HCT116 (cell line): ENCODE measurements at regions not wholly inside any gene's neighbourhood (a gene's known extent, or its start where the extent isn't known, plus 50 kb on each side); places are given as distances from the start of the nearest gene placed in this dataset.

Source experiments
- ATAC-seq: fragments of 200-7000 bp; cut with Tn5 transposase; 2 replicates; pipeline ENCODE4 v1.9.1; 2020; ENCODE audit warnings: mild to moderate bottlenecking, moderate library complexity
- BruUV-seq: library from RNA; stranded (reverse); fragments of 400-500 nt; replicated peaks from 2 replicates; lab custom pipeline; 2021; lab: Mats Ljungman, UMichigan
- CTCF ChIA-PET: fragments of 300-600 bp; sonication (Branson Sonifier 250); formaldehyde crosslinking; loops from one replicate; lab custom pipeline; 2021; ENCODE audit warnings: antibody characterized with exemption; lab: Charles Lee
- POLR2A ChIA-PET: fragments of 300-600, 350-600 bp; sonication (Branson Sonifier 250); formaldehyde crosslinking; loops from one replicate; lab custom pipeline; 2021; ENCODE audit warnings: antibody characterized with exemption; lab: Charles Lee
- RAD21 ChIA-PET, 2 experiments: fragments of 300-600 bp; sonication (Branson Sonifier 250); formaldehyde crosslinking; loops; one replicate each; lab custom pipeline; 2023; ENCODE audit warnings: low total read pairs in 2 of 2; ENCODE audit not compliant: uncharacterized antibody in 2 of 2, unreplicated experiment in 2 of 2, low non-redundant PET in 1 of 2; lab: Charles Lee
- DNase-seq: peaks from one replicate; pipeline ENCODE4 v3.0.0-alpha.2; 2010; ENCODE audit warnings: low read depth, low spot score
- H2AFZ ChIP-seq: fragments of 200-600 bp; shearing (Covaris generic), sonication (generic); 2 replicates; pipeline ENCODE4 v1.6.1; 2017; ENCODE audit warnings: low read depth, mixed run types, mixed read lengths, antibody characterized with exemption, low read length; ENCODE audit not compliant: poor library complexity, severe bottlenecking
- H3K27ac ChIP-seq: 2 replicates; pipeline ENCODE4 v1.5.1; 2012; ENCODE audit warnings: low read depth, low read length
- H3K27me3 ChIP-seq: fragments of 200-600 bp; sonication (generic); 2 replicates; pipeline ENCODE4 v1.6.1; 2016; ENCODE audit warnings: mixed run types, low read length, mixed read lengths; ENCODE audit not compliant: insufficient read depth
- H3K36me3 ChIP-seq, 2 experiments: fragments of 200-500 bp in 1 of 2; fragments of 200-600 bp in 1 of 2; sonication (Bioruptor generic) in 1 of 2; sonication (generic) in 1 of 2; 2 replicates each; pipeline versions ENCODE4 v1.5.1 to v1.6.1; 2014 to 2016; ENCODE audit warnings: low read length in 2 of 2, inconsistent platforms in 1 of 2, mixed read lengths in 1 of 2, mixed run types in 1 of 2; ENCODE audit not compliant: insufficient read depth in 2 of 2, control insufficient read depth in 1 of 2
- H3K4me1 ChIP-seq, 2 experiments: fragments of 200-600 bp in 1 of 2; sonication (generic) in 1 of 2; 2 replicates each; pipeline versions ENCODE4 v1.5.1 to v1.6.1; 2012 to 2017; ENCODE audit warnings: low read length in 2 of 2, inconsistent platforms in 1 of 2, mild to moderate bottlenecking in 1 of 2, mixed read lengths in 1 of 2, mixed run types in 1 of 2, moderate library complexity in 1 of 2; ENCODE audit not compliant: insufficient read depth in 2 of 2, control insufficient read depth in 1 of 2
- H3K4me2 ChIP-seq: fragments of 200-600 bp; sonication (generic); 2 replicates; pipeline ENCODE4 v1.6.1; 2017; ENCODE audit warnings: mixed run types, low read length, mixed read lengths
- H3K4me3 ChIP-seq, 2 experiments: fragments of 200-600 bp in 1 of 2; sonication (generic) in 1 of 2; replicated peaks in 1 of 2; 2 replicates each; pipeline ENCODE4 v1.5.1; 2011 to 2016; ENCODE audit warnings: low read length in 2 of 2, control low read depth in 1 of 2, low read depth in 1 of 2, mild to moderate bottlenecking in 1 of 2, mixed read lengths in 1 of 2, mixed run types in 1 of 2
- H3K79me2 ChIP-seq: fragments of 200-600 bp; sonication (generic); 2 replicates; pipeline ENCODE4 v1.6.1; 2017; ENCODE audit warnings: mild to moderate bottlenecking, mixed run types, low read length, moderate library complexity, mixed read lengths; ENCODE audit not compliant: insufficient read depth
- H3K9ac ChIP-seq: fragments of 200-600 bp; sonication (generic); 2 replicates; pipeline ENCODE4 v1.6.1; 2016; ENCODE audit warnings: low read length, mixed read lengths
- H3K9me2 ChIP-seq: fragments of 200-600 bp; sonication (generic), shearing (Covaris generic); 2 replicates; pipeline ENCODE4 v1.6.1; 2017; ENCODE audit warnings: mixed run types, mild to moderate bottlenecking, moderate library complexity; ENCODE audit not compliant: insufficient read depth
- H3K9me3 ChIP-seq, 2 experiments: fragments of 200-500 bp in 1 of 2; fragments of 200-600 bp in 1 of 2; sonication (Bioruptor generic) in 1 of 2; sonication (generic) in 1 of 2; 2 replicates each; pipeline ENCODE4 v1.6.1; 2014 to 2017; ENCODE audit warnings: low read length in 2 of 2, mixed read lengths in 2 of 2, inconsistent platforms in 1 of 2, low read depth in 1 of 2, mild to moderate bottlenecking in 1 of 2, mixed run types in 1 of 2, moderate library complexity in 1 of 2; ENCODE audit not compliant: control insufficient read depth in 1 of 2, insufficient read depth in 1 of 2
- H4K20me1 ChIP-seq: fragments of 200-600 bp; sonication (generic), shearing (Covaris generic); 2 replicates; pipeline ENCODE4 v1.6.1; 2017; ENCODE audit warnings: mixed run types, mild to moderate bottlenecking, moderate library complexity; ENCODE audit not compliant: insufficient read depth
- ATF3 ChIP-seq: IDR thresholded peaks from 2 replicates; pipeline ENCODE4 v1.6.1; 2012
- EZH2phosphoT487 ChIP-seq: fragments of 200-600 bp; IDR thresholded peaks from 2 replicates; pipeline ENCODE4 v1.6.1; 2018; ENCODE audit warnings: antibody characterized with exemption, borderline replicate concordance
- JUND ChIP-seq: IDR thresholded peaks from 2 replicates; pipeline ENCODE4 v1.6.1; 2012
- ZBTB33 ChIP-seq: IDR thresholded peaks from 2 replicates; pipeline ENCODE4 v1.6.1; 2011; ENCODE audit warnings: mild to moderate bottlenecking, low read length, moderate library complexity; ENCODE audit not compliant: insufficient replicate concordance; ENCODE audit errors: extremely low read depth
- intact Hi-C: fragments of 100-400 bp; cut with micrococcal nuclease; formaldehyde crosslinking; loops from 2 replicates; pipeline ENCODE4 v1.10.0; 2022

- TF ChIP-seq ZBTB33 (no peak), ATF3 (no peak)
These were observed 64.7 kb upstream of the MTHFD1L start (continued) for GRCh38 chr6:150800674-150801314.

- Histone ChIP-seq H3K4me1 (peaks cover 1 to 2% of the 10 kb centered on the region in 2 experiments; a peak in 2 of 4 replicates), H3K9me3 (no peaks in the 10 kb centered on the region), H2AFZ (no peak overlapping the region), H3K9ac (no peak overlapping the region), H4K20me1 (no peaks in the 10 kb centered on the region), H3K79me2 (no peaks in the 10 kb centered on the region), H3K9me2 (no peaks in the 10 kb centered on the region), H3K4me3 (no peak overlapping the region), H3K4me2 (no peak overlapping the region), H3K27ac (no peak overlapping the region), H3K36me3 (no peaks in the 10 kb centered on the region), H3K27me3 (no peaks in the 10 kb centered on the region)
- TF ChIP-seq EZH2phosphoT487 (no peak), JUND (0 out of 2 replicates have a peak, but pooled peaks have one; percentile 11)
- ChIA-PET CTCF (interaction anchor here (1.0 kb wide), 1 partner anchor 10 kb away, joined by 5 read pairs; no protein-coding TSS in a partner anchor), POLR2A (interaction anchor here (0.7 kb wide), 1 partner anchor 269 kb away, joined by 3 read pairs; no protein-coding TSS in a partner anchor), RAD21 (interaction anchor here in 1 of 2 experiments (0.7 kb wide), 1 partner anchor 36 kb away, joined by 6 read pairs; no protein-coding TSS in a partner anchor)
- intact Hi-C loops = no loop called here
- ATAC-seq (no peak), DNase-seq (no peak)
- no TSS peak for BruUV-seq
These were observed 58.7 kb upstream of the MTHFD1L start for GRCh38 chr6:150806790-150807189.
